SW480 (cell line): ENCODE measurements at regions not wholly inside any gene's neighbourhood (a gene's known extent, or its start where the extent isn't known, plus 50 kb on each side); places are given as distances from the start of the nearest gene placed in this dataset.

Source experiments
- DNase-seq: peaks from one replicate; pipeline ENCODE4 v3.0.0-alpha.2; 2016; ENCODE audit warnings: low spot score

DNA sequence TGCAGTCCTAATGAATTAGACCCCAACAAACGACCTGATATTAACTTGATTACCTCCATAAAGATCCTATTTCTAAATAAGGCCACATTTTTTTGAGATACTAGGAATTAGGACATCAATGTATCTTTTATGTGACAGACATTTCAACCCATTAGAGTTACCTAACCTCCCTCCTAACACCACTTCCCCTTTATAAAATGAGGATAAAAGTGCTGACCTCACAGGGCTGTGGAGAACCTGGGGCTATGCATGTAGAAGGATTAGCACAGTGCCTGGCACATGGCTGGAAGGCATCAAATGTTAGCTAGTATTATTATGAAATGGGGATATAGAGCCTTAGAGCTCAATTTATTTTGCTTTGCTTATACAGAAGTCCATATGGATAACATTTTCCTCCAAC lies 53.5 kb upstream of the LRRN1 start:
- no peak for DNase-seq

GRCh38 chr3:3744826-3745225 lies 54.4 kb upstream of the LRRN1 start:
- DNase-seq, result no peak

DNA sequence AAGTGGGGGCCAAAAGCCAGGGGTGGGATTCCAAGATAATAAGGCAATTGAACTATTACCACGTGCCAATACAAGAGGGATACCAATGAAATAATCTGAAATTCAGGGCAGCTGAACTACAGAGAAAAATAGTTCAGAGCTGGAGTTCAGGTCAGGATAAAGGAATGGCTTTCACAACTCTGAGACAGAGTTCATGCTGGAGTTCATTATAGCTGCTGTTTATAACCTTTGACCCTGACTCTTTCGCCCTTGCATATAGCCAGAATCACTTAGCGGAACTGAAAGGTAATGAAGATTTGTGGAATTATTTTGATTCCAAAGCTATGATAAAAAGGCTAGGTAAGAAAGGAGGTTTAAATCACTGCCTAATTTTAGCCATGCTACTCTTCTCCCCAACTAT lies 55.5 kb upstream of the LRRN1 start:
- DNase-seq, result no peak

DNA sequence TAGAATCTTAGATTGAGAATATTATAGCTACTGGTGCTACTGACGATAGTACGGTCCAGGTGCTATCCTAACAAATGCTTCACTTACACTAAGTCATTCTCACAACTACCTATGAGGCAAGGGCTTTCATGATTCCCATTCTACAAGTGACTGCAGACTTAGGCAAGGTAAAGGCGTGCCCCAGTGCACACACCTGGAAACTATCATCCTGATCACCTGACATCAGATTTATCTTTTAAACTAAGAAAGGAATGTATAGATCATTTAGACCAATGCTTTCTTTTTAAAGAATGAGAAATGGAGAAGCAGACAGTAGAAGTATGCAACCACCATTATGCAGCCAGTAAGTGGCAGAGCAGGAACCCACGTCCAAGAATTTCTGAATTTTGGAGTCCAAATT lies 59.2 kb upstream of the LRRN1 start:
- DNase-seq, result no peak

- no peak for DNase-seq
These were observed 59.7 kb upstream of the LRRN1 start for GRCh38 chr3:3739330-3740060.

DNA sequence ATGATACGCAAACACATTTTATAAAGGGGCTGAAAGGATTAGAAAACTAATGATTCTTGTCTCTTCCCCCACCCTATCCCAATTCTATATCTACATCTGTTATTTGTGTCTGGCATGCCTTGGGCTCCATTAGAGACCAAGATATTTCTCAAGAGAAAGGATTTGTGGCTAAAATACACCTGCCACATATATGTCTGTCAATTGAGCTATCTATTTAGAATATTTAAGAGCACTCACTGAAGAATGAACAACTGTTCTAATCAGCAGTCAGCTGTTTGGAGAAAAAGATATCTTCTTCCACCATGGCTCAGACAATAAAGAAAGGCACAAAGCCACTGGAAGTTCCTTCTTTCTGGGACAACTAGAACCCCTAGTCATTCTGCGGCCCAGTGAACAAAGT lies 61.7 kb upstream of the LRRN1 start:
- DNase-seq, result no peak

- DNase-seq, result no peak
These were observed 63.3 kb upstream of the LRRN1 start for GRCh38 chr3:3735919-3736318.

DNA sequence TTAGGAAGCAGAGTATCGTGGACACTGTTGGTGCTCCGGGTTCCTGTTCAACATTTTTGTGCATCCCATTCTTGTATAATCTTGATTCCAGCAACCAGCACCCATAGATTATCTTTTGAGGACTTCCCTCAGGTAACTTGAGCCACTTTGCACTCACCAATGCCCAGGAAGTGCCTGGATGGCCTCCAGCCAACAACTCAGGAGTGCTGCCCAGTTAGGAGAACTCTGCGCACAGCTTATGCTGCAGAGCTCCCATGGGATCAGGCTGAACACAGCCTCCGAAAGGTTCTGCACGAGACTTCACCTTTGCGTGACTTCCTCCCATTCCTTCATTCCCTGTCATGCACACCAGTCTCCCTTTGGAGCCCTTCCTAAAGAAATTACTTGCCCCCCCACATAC lies 64.3 kb upstream of the LRRN1 start:
- no peak for DNase-seq

GRCh38 chr3:3729261-3729660 lies 70.0 kb upstream of the LRRN1 start:
- no peak for DNase-seq

DNA sequence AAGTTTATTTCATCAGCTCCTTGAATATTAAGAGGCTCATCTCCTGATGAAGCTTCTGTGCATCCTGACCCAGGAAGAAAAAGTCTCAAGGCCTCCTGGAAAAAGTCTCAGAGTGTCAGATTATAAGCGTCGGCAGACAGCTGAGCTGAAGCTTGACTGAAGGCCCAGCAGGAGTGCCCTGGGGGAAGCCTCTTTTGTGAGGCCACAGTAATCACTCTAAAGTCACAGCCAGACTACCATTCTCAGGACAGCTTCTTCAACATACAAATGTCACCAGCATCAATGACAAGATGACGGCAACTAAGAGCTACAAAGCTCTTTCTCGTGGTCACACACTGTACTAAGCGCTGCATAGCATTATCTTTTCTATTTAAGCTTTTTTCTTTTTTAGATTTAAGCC lies 72.7 kb upstream of the LRRN1 start:
- no peak for DNase-seq

DNA sequence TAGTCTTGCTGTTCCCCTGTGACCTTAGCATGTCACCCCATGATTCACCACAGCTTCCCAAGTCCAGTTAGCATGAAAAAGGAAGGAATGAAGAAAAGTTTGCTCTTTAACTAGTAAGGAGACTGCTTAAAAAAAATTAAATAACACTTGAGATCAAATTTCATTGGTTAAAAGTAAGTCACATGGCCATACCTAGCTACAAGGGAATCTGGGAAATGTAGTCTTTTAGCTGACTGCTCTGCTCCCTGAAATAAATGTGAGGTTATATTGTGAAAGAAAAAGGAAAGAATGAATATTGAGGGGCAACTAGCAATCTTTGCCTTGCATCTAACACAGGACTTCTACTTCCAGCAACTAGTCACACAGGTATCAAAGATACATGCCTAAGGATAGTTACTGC lies 84.7 kb upstream of the LRRN1 start:
- no peak for DNase-seq

GRCh38 chr3:3712971-3713370 lies 86.3 kb upstream of the LRRN1 start:
- DNase-seq, result no peak

DNA sequence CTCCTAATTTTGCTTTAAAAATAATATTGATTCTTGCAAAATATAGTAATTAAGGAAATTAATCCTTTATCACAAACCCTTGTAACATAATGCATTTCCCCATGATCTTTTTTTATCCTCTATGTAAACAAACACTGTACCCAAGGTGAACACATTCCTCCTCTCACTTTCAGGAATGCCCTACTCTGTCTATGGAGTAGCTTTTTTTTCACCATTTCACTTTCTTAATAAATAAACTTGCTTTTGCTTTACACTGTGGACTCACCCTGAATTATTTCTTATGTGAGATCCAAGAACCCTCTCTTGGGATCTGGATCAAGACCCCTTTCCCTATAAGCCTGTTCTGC lies 90.5 kb upstream of the LRRN1 start:
- DNase-seq, result no peak

DNA sequence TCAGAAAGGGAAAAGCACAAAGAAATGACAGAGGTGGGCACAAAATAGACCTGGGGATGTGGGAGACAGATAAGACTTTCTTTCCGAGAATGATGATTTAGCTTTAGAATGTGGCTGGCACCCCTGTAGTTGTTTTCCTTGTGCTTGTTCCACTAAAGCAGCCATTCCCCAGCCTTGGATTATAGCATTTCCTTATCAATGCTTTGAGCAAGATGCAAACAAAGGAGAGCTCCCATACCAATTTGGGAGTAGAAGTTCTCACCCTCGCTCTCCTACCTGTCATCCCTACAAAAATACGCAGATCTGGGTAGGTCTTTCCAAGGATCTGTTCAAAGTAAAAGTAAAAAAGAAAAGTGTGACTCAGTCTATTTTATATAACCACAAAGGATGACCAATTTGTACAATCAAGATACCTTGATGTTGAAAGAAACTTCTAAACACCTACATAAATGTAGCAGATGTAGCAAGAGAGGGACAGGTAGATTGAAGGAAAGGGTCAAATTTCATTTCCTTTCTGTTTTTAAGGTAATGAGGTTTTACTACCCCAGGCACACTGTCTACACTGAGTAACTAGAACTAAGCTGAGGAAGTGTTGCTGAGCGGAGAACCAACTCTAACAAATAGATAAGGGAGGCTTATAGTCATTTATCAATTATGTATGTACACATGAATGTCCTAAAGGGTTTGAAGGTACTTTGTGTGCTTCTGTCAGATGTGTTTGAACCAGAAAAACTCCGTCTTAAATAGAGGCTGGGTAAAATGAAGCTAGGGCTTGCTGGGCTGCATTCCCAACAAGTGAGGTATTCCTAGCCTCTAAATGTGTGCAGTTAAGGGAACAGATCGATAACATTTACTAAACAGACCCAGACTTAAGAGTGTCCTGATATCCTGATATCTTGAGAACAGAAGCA lies 91.1 kb upstream of the LRRN1 start:
- DNase-seq, result no peak

GRCh38 chr3:3705090-3705775 lies 94.0 kb upstream of the LRRN1 start:
- DNase-seq, result no peak

- no peak for DNase-seq
These were observed 97.3 kb upstream of the LRRN1 start for GRCh38 chr3:3701949-3702348.

- peak; percentile 84 for DNase-seq
These were observed 99.2 kb upstream of the LRRN1 start for GRCh38 chr3:3699816-3700633.

DNA sequence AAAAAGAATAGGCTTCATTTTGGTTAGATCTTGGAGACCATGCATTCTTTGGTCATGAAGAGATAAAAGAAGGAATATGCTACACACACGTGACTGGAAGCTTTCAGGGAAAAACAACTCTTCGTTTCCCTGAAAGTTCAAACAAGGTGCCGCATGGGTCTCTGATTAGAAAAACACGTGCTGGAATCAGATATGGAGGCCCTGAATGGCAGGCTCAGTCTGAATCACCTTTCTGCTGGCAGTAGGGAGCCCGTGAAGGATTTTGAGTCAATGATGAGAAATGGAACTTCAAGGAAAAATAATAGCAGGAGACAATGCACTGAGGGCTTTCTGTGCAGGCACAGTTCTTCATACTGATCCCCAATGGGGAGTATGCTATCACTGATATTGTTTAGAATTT lies 99.8 kb upstream of the LRRN1 start:
- no peak for DNase-seq

DNA sequence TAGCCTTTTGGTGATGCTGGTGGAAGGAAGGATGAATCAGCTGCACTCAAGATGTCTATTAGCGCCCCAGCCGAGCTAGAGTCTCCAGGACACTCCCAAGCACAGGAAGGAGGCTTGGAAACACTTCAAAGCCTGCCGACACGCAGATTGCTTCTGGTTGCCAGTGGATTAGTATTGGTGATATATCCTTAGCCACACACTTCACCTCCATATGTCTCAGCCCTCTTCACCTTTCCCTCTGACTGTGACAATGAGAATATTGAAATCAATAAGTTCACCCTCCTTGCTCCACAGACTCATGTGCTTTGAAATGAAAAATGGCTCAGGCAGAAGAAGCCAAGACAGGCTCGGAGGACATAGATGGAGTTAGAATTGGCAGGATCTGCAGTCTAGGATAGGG lies 102.9 kb upstream of the LRRN1 start:
- no peak for DNase-seq

DNA sequence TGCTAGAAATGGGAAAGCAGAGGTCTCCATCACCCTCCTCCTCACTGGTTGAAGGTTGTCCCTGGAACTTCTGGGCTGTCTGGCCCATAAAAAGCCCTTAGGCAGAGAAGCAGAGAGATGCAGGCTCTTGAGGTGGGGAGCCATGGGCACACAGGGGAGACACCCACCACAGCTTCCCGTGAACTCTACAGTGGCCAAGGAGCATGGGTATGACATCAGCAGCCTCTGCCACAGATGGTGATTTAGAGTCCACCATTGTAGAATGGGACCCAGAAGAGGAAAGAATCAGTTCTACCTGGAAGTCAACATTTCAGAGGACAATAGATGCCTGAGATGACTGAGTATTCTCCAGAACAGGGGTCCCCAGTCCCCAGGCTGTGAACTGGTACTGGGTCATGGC lies 105.6 kb upstream of the LRRN1 start:
- DNase-seq, result no peak

DNA sequence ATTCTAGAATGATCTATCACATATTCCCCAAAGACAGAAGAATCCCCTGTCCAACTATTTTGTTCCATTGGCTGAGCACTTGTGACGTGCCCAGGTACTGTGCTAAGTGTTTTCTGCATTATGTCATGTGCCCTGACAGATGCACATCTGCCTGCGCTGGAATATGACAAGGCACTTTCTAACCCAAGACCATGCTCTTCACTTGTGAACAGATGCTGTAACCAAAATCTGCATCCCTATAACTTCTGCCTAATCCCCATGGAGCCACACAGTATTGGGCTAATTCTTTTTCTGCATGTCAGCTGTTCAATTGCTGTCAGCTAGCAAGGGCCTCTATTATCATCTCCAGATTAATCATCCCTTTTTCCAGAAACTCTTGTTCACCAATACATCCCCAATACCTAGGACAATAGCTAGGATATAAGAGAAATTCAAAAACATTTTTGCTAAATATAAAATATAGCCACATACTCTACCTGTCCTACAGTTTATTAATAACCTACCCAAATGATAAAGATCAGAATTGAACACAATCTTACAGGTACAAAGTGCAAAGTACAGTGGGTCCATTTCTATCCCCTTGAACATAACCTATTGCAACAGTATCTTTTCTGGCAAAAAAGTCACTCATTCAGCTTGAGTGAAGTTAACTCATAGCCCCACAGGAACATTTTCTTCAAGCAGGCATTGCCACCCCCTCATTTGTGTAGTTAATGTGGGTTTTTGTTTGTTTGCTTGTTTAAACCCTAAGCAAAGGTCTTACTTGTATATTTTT lies 109.4 kb upstream of the LRRN1 start:
- DNase-seq, result no peak
